Panc1 (cell line): ENCODE measurements at regions not wholly inside any gene's neighbourhood (a gene's known extent, or its start where the extent isn't known, plus 50 kb on each side); places are given as distances from the start of the nearest gene placed in this dataset.

Experiments used
- ATAC-seq: fragments of 200-7000 bp; cut with Tn5 transposase; 2 replicates; pipeline ENCODE4 v1.9.1; 2020; ENCODE audit warnings: mild to moderate bottlenecking, moderate library complexity
- BruUV-seq: library from RNA; stranded (reverse); fragments of 400-500 nt; replicated peaks from 2 replicates; lab custom pipeline; 2021; lab: Mats Ljungman, UMichigan
- CTCF ChIA-PET: fragments of 300-600 bp; sonication (Branson Sonifier 250); formaldehyde crosslinking; loops from one replicate; lab custom pipeline; 2022; ENCODE audit warnings: antibody characterized with exemption; lab: Charles Lee
- POLR2A ChIA-PET: fragments of 300-600 bp; sonication (Branson Sonifier 250); formaldehyde crosslinking; loops from one replicate; lab custom pipeline; 2022; ENCODE audit warnings: antibody characterized with exemption; lab: Charles Lee
- DNase-seq: peaks from one replicate; pipeline ENCODE4 v3.0.0-alpha.2; 2010; ENCODE audit warnings: low read depth, low spot score
- H3K27ac ChIP-seq: 2 replicates; pipeline ENCODE4 v1.5.1; 2011; ENCODE audit warnings: mild to moderate bottlenecking, low read length, inconsistent platforms
- H3K27me3 ChIP-seq: fragments of 200-500 bp; sonication (Bioruptor generic); 2 replicates; pipeline ENCODE4 v1.6.0; 2014; ENCODE audit warnings: low read length, inconsistent platforms; ENCODE audit not compliant: control insufficient read depth, insufficient read depth
- H3K36me3 ChIP-seq: fragments of 200-500 bp; sonication (Bioruptor generic); 2 replicates; pipeline ENCODE4 v1.5.1; 2014; ENCODE audit warnings: inconsistent platforms, mild to moderate bottlenecking, low read length, moderate library complexity; ENCODE audit not compliant: control insufficient read depth, insufficient read depth
- H3K4me1 ChIP-seq: 2 replicates; pipeline ENCODE4 v1.5.1; 2011; ENCODE audit warnings: inconsistent platforms, mild to moderate bottlenecking, low read length, moderate library complexity; ENCODE audit not compliant: control insufficient read depth, insufficient read depth
- H3K4me3 ChIP-seq, 2 experiments: 2 replicates each; pipeline ENCODE4 v1.5.1; 2011 to 2012; ENCODE audit warnings: low read depth in 2 of 2, low read length in 2 of 2, mild to moderate bottlenecking in 2 of 2, inconsistent platforms in 1 of 2, moderate library complexity in 1 of 2
- H3K9me3 ChIP-seq: fragments of 200-500 bp; sonication (Bioruptor generic); 2 replicates; pipeline ENCODE4 v1.5.1; 2014; ENCODE audit warnings: low read depth, mild to moderate bottlenecking, inconsistent platforms, low read length, moderate library complexity; ENCODE audit not compliant: control insufficient read depth, insufficient read depth
- POLR2AphosphoS5 ChIP-seq: IDR thresholded peaks from 2 replicates; pipeline ENCODE4 v1.6.1; 2012; ENCODE audit warnings: mild to moderate bottlenecking, low read depth, low read length, moderate library complexity
- SIN3A ChIP-seq: IDR thresholded peaks from 2 replicates; pipeline ENCODE4 v1.6.1; 2012; ENCODE audit warnings: low read depth, mild to moderate bottlenecking, low read length, moderate library complexity, borderline replicate concordance; ENCODE audit not compliant: insufficient read depth
- TCF7L2 ChIP-seq: IDR thresholded peaks from 2 replicates; pipeline ENCODE4 v1.6.1; 2011; ENCODE audit warnings: mild to moderate bottlenecking, low read depth, low read length, inconsistent platforms
- in situ Hi-C: cut with HindIII; loops from 2 replicates; pipeline ENCODE4 v1.10.0; 2016; ENCODE audit warnings: low sequenced_read_pairs, low pct_unique_long_range_greater_than_20kb
- intact Hi-C: fragments of 100-400 bp; cut with micrococcal nuclease; formaldehyde crosslinking; loops from one replicate; pipeline ENCODE4 v1.10.0; 2022; ENCODE audit not compliant: unreplicated experiment
- TF ChIP-seq, protein P1 (sequence below): fragments of 450-650 bp; IDR thresholded peaks from 2 replicates; pipeline ENCODE4 v1.5.1; 2017; ENCODE audit warnings: mild to moderate bottlenecking
- TF ChIP-seq, protein P2 (sequence below), 2 experiments: IDR thresholded peaks; 2 replicates each; pipeline ENCODE4 v1.6.1; 2011 to 2012; ENCODE audit warnings: low read depth in 2 of 2, control low read depth in 1 of 2, low read length in 1 of 2, mild to moderate bottlenecking in 1 of 2, moderate library complexity in 1 of 2; ENCODE audit not compliant: insufficient read depth in 1 of 2

DNA sequence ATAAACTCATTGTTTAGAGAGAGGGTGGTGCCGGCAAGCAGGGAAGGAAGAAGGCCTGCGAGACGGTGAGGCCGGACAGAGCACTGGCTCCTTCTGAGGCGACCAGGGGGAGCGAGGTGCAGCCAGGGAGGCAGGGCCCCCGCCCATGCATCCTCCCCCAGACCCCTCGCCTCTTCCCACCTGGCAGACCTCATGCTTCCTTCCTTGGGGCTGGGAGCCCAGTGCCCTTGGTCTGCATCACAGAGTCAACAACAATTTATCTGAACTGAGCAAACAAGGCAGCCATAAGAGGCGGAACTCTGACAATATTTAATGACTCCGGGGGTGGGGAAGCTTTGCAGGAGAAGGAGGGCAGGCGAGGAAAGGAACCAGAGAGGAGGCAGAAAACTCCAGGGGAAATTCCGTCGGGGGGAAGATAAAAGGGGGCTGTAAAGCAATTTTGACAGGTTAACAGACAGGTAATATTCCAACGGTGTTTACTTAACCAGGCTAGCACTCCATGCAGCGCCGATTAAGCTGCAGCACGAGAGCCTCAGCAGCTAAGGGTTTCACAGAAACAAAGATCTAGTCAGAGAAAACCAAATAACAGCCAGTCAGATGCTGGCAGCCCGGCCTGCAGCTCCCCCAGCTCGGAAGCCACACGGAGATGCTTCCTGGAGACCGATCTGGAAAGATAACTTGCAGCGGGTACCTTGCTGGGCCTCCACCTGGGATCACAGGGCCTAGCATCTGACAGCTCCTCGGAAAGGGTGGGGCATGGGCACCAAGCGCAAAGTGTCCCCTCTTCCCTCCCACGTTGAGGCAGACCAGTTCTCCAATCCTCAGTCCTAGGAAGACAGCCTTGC, 398.2 kb downstream of the SOX9 start:
- Histone ChIP-seq H3K4me1 (peaks cover 89% of the 10 kb centered on the region), H3K4me3 (peak overlapping the region; percentile 12 to 53), H3K36me3 (no peaks in the 10 kb centered on the region), H3K27me3 (no peaks in the 10 kb centered on the region), H3K9me3 (no peaks in the 10 kb centered on the region), H3K27ac (peak overlapping the region; percentile 90)
- in situ Hi-C loops (no loop called here), intact Hi-C loops (loop anchor here (5.0 kb wide), 1 partner anchor 397 kb away; the partner anchor contains the start of gene SOX9)
- no TSS peak for BruUV-seq
- ATAC-seq (peak; percentile 66), DNase-seq (no peak)
- peak; percentile 71 for TF ChIP-seq POLR2AphosphoS5
- TF ChIP-seq, protein P1, sequence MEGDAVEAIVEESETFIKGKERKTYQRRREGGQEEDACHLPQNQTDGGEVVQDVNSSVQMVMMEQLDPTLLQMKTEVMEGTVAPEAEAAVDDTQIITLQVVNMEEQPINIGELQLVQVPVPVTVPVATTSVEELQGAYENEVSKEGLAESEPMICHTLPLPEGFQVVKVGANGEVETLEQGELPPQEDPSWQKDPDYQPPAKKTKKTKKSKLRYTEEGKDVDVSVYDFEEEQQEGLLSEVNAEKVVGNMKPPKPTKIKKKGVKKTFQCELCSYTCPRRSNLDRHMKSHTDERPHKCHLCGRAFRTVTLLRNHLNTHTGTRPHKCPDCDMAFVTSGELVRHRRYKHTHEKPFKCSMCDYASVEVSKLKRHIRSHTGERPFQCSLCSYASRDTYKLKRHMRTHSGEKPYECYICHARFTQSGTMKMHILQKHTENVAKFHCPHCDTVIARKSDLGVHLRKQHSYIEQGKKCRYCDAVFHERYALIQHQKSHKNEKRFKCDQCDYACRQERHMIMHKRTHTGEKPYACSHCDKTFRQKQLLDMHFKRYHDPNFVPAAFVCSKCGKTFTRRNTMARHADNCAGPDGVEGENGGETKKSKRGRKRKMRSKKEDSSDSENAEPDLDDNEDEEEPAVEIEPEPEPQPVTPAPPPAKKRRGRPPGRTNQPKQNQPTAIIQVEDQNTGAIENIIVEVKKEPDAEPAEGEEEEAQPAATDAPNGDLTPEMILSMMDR, result no peak
- TF ChIP-seq TCF7L2, result peak; percentile 100
- TF ChIP-seq, protein P2, sequence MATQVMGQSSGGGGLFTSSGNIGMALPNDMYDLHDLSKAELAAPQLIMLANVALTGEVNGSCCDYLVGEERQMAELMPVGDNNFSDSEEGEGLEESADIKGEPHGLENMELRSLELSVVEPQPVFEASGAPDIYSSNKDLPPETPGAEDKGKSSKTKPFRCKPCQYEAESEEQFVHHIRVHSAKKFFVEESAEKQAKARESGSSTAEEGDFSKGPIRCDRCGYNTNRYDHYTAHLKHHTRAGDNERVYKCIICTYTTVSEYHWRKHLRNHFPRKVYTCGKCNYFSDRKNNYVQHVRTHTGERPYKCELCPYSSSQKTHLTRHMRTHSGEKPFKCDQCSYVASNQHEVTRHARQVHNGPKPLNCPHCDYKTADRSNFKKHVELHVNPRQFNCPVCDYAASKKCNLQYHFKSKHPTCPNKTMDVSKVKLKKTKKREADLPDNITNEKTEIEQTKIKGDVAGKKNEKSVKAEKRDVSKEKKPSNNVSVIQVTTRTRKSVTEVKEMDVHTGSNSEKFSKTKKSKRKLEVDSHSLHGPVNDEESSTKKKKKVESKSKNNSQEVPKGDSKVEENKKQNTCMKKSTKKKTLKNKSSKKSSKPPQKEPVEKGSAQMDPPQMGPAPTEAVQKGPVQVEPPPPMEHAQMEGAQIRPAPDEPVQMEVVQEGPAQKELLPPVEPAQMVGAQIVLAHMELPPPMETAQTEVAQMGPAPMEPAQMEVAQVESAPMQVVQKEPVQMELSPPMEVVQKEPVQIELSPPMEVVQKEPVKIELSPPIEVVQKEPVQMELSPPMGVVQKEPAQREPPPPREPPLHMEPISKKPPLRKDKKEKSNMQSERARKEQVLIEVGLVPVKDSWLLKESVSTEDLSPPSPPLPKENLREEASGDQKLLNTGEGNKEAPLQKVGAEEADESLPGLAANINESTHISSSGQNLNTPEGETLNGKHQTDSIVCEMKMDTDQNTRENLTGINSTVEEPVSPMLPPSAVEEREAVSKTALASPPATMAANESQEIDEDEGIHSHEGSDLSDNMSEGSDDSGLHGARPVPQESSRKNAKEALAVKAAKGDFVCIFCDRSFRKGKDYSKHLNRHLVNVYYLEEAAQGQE (IDR thresholded peaks at IDR 0.05; ENCODE audit: insufficient read depth in 1 of 2, low read depth in 2 of 2, low read length in 1 of 2), result peak in 1 of 2 experiments; percentile 41; a peak in 1 of 4 replicates
- TF ChIP-seq SIN3A, result peak; percentile 52; the same call in 1 of the 2 replicates
- POLR2A ChIA-PET, result no interaction called here
- CTCF ChIA-PET, result interaction anchor here (0.6 kb wide), 1 partner anchor 467 kb away, joined by 3 read pairs; no protein-coding TSS in a partner anchor

DNA sequence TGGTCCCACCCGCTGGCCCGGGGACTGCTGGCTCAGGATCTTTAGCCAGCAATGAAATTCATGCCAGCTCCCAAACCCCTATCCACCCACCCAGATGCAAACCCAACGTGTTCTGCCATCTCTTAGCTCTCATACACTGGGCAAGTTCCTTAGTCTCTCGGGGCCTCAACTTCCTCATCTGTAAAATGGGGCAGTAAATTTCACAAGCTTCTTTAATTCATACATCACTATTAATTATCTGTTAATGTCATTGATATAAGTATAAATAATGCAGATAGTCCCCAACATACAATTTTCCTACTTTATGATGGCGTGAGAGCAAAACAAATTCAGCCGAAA, 398.7 kb downstream of the SOX9 start:
- Histone ChIP-seq H3K9me3 (no peaks in the 10 kb centered on the region), H3K27ac (peak overlapping the region; percentile 90), H3K4me3 (peak overlapping the region; percentile 12 to 53; a peak in 3 of 4 replicates), H3K4me1 (peaks cover 86% of the 10 kb centered on the region), H3K27me3 (no peaks in the 10 kb centered on the region), H3K36me3 (no peaks in the 10 kb centered on the region)
- intact Hi-C loops (loop anchor here (5.0 kb wide), 1 partner anchor 397 kb away; the partner anchor contains the start of gene SOX9), in situ Hi-C loops (no loop called here)
- DNase-seq (no peak), ATAC-seq (no peak)
- TF ChIP-seq POLR2AphosphoS5 (no peak), SIN3A (no peak), TCF7L2 (no peak)
- TF ChIP-seq, protein P1, result no peak
- POLR2A ChIA-PET, result no interaction called here
- CTCF ChIA-PET, result interaction anchor here (0.6 kb wide), 1 partner anchor 17 kb away, joined by 3 read pairs; no protein-coding TSS in a partner anchor
- BruUV-seq, result no TSS peak
